Right lobe of liver (tissue), 6 donors: ENCODE measurements at regions not wholly inside any gene's neighbourhood (a gene's known extent, or its start where the extent isn't known, plus 50 kb on each side); places are given as distances from the start of the nearest gene placed in this dataset.

Source experiments
- ATAC-seq, 4 donors: fragments of 200-7000 bp; cut with Tn5 transposase; one replicate each; pipeline ENCODE4 v1.9.1; 2020; ENCODE audit warnings: mild to moderate bottlenecking in 4 of 4, moderate library complexity in 4 of 4
- DNase-seq, 3 donors: peaks; one replicate each; pipeline ENCODE4 v3.0.0-alpha.2; 2020
- H3K27ac ChIP-seq, 3 donors: fragments of 200-600 bp; one replicate each; pipeline ENCODE4 v1.8.0; 2022
- H3K27me3 ChIP-seq, 2 donors: fragments of 200-600 bp; one replicate each; pipeline ENCODE4 v1.8.0; 2022
- H3K36me3 ChIP-seq, 4 donors: fragments of 200-600 bp; sonication (generic) in 1 of 4; one replicate each; pipeline versions ENCODE4 v1.5.1 to v1.8.0; 2017 to 2022; ENCODE audit warnings: control low read depth in 1 of 4
- H3K4me1 ChIP-seq, 4 donors: fragments of 200-600 bp; sonication (generic) in 1 of 4; one replicate each; pipeline versions ENCODE4 v1.5.1 to v1.8.0; 2017 to 2022; ENCODE audit warnings: control low read depth in 1 of 4
- H3K4me3 ChIP-seq, 3 donors: fragments of 200-600 bp; one replicate each; pipeline ENCODE4 v1.8.0; 2022
- H3K9me3 ChIP-seq, 4 donors: fragments of 200-600 bp; sonication (generic) in 1 of 4; one replicate each; pipeline versions ENCODE4 v1.5.1 to v1.8.0; 2017 to 2022; ENCODE audit warnings: control low read depth in 1 of 4
- CTCF ChIP-seq, 4 donors: fragments of 200-600 bp in 3 of 4; fragments of 450-650 bp in 1 of 4; IDR thresholded peaks; one replicate each; pipeline versions ENCODE4 v1.5.1 to v1.8.0; 2016 to 2022; ENCODE audit warnings: antibody characterized with exemption in 4 of 4, mild to moderate bottlenecking in 2 of 4
- POLR2A ChIP-seq: fragments of 450-650 bp; IDR thresholded peaks from one replicate; pipeline ENCODE4 v1.6.1; 2017; ENCODE audit warnings: antibody characterized with exemption, mild to moderate bottlenecking
- WGBS: methylation state at CpG from one replicate; pipeline ENCODE4 v1.1.6; 2018; ENCODE audit warnings: low coverage, low lambda C conversion rate; ENCODE audit not compliant: insufficient coverage; ENCODE audit errors: missing lambda C conversion rate; 5-methylcytosine and 5-hydroxymethylcytosine counted together
- intact Hi-C, 2 donors: fragments of 100-400 bp; cut with DNase I; formaldehyde crosslinking; loops; one replicate each; pipeline versions ENCODE4 v1.11.2 to v1.14.1; 2022
- donor health status: DM: no; HTN: yes; CAD: no.
- donor health status: DM: no; HTN: no; CAD: no.
- donor health status: DM: no; HTN: no; CAD: no.
- donor health status: DM: no; HTN: yes; CAD: no.
- donor health status: DM: no; HTN: yes; CAD: no.

- H3K27ac ChIP-seq = no peak overlapping the region
- no peaks in the 10 kb centered on the region for H3K27me3 ChIP-seq
- TF ChIP-seq POLR2A = no peak
- TF ChIP-seq CTCF (IDR thresholded peaks at IDR 0.05) = no peak
- DNase-seq (no peak), ATAC-seq (no peak)
- H3K4me3 ChIP-seq = no peak overlapping the region
- no peaks in the 10 kb centered on the region for H3K4me1 ChIP-seq
- no peaks in the 10 kb centered on the region for H3K36me3 ChIP-seq
- intact Hi-C loops = no loop called here
- no peaks in the 10 kb centered on the region for H3K9me3 ChIP-seq
These were observed 261.6 kb downstream of the SLITRK1 start for GRCh38 chr13:83620530-83621220.

- Histone ChIP-seq H3K4me3 (no peak overlapping the region), H3K27ac (no peak overlapping the region), H3K36me3 (no peaks in the 10 kb centered on the region), H3K27me3 (no peaks in the 10 kb centered on the region), H3K4me1 (no peaks in the 10 kb centered on the region), H3K9me3 (no peaks in the 10 kb centered on the region)
- ATAC-seq (no peak), DNase-seq (no peak)
- TF ChIP-seq CTCF (IDR thresholded peaks at IDR 0.05) = no peak
- TF ChIP-seq POLR2A = no peak
- intact Hi-C loops = no loop called here
These were observed 263.3 kb downstream of the SLITRK1 start for GRCh38 chr13:83618966-83619365.

DNA sequence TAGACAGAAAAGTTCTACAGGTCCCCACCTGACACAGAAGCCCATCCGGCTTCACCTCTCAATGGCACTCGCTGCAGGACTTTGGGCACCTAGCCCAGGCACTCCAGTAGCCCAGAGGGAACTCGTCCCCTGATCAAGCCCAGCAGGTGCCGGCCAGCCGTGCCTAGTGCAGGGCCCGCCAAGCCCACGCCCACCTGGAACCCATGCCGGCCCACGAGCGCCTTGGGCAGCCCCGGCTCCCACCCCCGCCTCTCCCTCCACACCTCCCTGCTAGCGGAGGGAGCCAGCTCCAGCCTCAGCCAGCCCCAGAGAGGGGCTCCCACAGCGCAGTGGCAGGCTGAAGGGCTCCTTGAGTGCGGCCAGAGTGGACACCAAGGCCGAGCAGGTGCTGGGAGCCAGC lies 268.8 kb downstream of the SLITRK1 start:
- no peak overlapping the region for H3K4me3 ChIP-seq
- H3K9me3 ChIP-seq = no peaks in the 10 kb centered on the region
- H3K27ac ChIP-seq = no peak overlapping the region
- intact Hi-C loops = no loop called here
- H3K4me1 ChIP-seq = no peaks in the 10 kb centered on the region
- TF ChIP-seq CTCF (IDR thresholded peaks at IDR 0.05) = no peak
- no peak for TF ChIP-seq POLR2A
- H3K27me3 ChIP-seq = no peaks in the 10 kb centered on the region
- DNase-seq (no peak), ATAC-seq (peak in 1 of 4 donors; percentile 26)
- WGBS = 91% methylated on average over 12 of the region's 16 CpGs
- no peaks in the 10 kb centered on the region for H3K36me3 ChIP-seq

- DNase-seq (no peak), ATAC-seq (no peak)
- Histone ChIP-seq H3K4me1 (no peaks in the 10 kb centered on the region), H3K36me3 (no peaks in the 10 kb centered on the region), H3K27ac (no peak overlapping the region), H3K9me3 (no peaks in the 10 kb centered on the region), H3K4me3 (no peak overlapping the region), H3K27me3 (no peaks in the 10 kb centered on the region)
- WGBS = 50% methylated on average over 1 of the region's 1 CpG
- TF ChIP-seq POLR2A = no peak
- TF ChIP-seq CTCF (IDR thresholded peaks at IDR 0.05) = no peak
- intact Hi-C loops = no loop called here
These were observed 280.7 kb downstream of the SLITRK1 start for GRCh38 chr13:83601539-83601938.

DNA sequence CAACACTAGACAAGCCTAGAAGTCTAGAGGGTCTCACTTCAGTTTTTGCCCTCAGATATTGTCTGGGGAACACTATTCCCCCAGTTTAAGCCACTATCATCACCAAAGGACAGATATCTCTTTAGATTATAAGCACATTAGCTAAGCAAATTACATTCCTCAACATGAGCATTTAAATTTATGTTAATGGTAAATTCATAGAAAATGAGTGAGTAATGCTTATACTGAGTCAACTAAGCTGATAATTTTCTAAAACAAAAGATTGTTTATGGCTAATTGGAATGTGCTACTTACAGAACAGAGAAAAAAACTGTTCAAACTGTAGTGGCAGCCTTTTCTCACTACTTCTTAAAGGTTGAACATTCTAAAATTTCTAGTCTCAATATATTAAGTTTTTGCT lies 290.2 kb downstream of the SLITRK1 start:
- no peak for TF ChIP-seq CTCF (IDR thresholded peaks at IDR 0.05)
- TF ChIP-seq POLR2A = no peak
- Histone ChIP-seq H3K36me3 (no peaks in the 10 kb centered on the region), H3K4me1 (no peaks in the 10 kb centered on the region), H3K9me3 (no peaks in the 10 kb centered on the region), H3K4me3 (no peak overlapping the region), H3K27ac (no peak overlapping the region), H3K27me3 (no peaks in the 10 kb centered on the region)
- intact Hi-C loops = no loop called here
- ATAC-seq (no peak), DNase-seq (no peak)
